ENCODE measurements at regions not wholly inside any gene's neighbourhood (a gene's known extent, or its start where the extent isn't known, plus 50 kb on each side); places are given as distances from the start of the nearest gene placed in this dataset.

DNA sequence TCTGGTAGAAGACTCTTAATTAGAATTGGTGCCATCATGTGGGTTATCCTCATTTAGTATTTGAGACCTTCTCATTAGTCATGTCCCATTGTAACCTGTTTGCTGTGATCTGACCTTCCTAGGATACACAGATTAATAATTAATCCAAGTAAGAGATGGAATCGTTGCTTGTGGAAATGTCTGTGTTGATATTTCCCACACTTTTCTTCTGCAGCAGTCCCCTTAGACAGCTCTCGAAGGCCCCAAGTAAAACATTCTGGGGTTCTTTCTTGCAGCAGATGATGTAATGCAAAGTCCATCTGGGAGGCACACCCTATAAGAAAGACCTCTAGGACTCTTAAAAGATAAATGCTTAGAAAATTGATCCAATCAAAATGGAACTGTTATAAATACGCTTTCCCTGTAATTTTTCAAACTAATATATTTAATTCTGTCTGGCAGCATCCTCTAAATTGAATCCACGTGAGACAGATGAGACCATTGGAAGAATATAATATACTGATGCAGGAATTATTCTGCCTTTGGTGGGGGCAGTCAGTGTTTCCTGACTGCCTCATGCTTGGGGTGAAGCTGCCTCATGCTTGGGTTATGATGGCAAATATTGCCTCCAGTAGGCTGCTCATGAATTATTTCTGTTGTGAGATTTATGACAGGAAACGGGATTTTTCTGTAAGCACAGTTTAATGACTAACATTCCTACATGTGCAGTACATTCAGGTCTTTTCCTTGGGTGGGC, 54.5 kb upstream of the ARMC2 start:
- TF ChIP-seq, protein P1, sequence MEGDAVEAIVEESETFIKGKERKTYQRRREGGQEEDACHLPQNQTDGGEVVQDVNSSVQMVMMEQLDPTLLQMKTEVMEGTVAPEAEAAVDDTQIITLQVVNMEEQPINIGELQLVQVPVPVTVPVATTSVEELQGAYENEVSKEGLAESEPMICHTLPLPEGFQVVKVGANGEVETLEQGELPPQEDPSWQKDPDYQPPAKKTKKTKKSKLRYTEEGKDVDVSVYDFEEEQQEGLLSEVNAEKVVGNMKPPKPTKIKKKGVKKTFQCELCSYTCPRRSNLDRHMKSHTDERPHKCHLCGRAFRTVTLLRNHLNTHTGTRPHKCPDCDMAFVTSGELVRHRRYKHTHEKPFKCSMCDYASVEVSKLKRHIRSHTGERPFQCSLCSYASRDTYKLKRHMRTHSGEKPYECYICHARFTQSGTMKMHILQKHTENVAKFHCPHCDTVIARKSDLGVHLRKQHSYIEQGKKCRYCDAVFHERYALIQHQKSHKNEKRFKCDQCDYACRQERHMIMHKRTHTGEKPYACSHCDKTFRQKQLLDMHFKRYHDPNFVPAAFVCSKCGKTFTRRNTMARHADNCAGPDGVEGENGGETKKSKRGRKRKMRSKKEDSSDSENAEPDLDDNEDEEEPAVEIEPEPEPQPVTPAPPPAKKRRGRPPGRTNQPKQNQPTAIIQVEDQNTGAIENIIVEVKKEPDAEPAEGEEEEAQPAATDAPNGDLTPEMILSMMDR (IDR thresholded peaks at IDR 0.05): no peak
- no peak for TF ChIP-seq EP300 (IDR thresholded peaks at IDR 0.05; ENCODE audit: low read depth)

Data from transverse colon (tissue), 3 donors.